Ovary (tissue), 7 donors: ENCODE measurements at regions not wholly inside any gene's neighbourhood (a gene's known extent, or its start where the extent isn't known, plus 50 kb on each side); places are given as distances from the start of the nearest gene placed in this dataset.

Source experiments
- DNase-seq, 5 donors: peaks; one replicate each; pipeline ENCODE4 v3.0.0-alpha.2; 2019 to 2020
- H3K27ac ChIP-seq, 2 donors: fragments of 200-600 bp; one replicate each; pipeline versions ENCODE4 v1.5.1 to v1.8.0; 2019 to 2022
- H3K27me3 ChIP-seq: fragments of 200-600 bp; one replicate; pipeline ENCODE4 v1.8.0; 2022
- H3K36me3 ChIP-seq: fragments of 200-600 bp; sonication (generic); one replicate; pipeline ENCODE4 v1.5.1; 2019
- H3K4me1 ChIP-seq: one replicate; pipeline ENCODE4 v1.8.1; 2013; ENCODE audit warnings: mild to moderate bottlenecking, moderate library complexity; ENCODE audit not compliant: insufficient read depth
- H3K4me3 ChIP-seq: fragments of 200-600 bp; sonication (generic); one replicate; pipeline ENCODE4 v1.5.1; 2017
- H3K9me3 ChIP-seq, 2 donors: fragments of 200-600 bp in 1 of 2; sonication (generic) in 1 of 2; one replicate each; pipeline versions ENCODE4 v1.5.1 to v1.8.1; 2013 to 2019; ENCODE audit warnings: mild to moderate bottlenecking in 1 of 2, moderate library complexity in 1 of 2
- CTCF ChIP-seq, 3 donors: fragments of 450-650 bp in 2 of 3; fragments of 200-600 bp in 1 of 3; IDR thresholded peaks; one replicate each; pipeline versions ENCODE4 v1.5.1 to v1.8.0; 2016 to 2022; ENCODE audit warnings: antibody characterized with exemption in 3 of 3, mild to moderate bottlenecking in 1 of 3
- EP300 ChIP-seq: sonication (generic); formaldehyde crosslinking; IDR thresholded peaks from one replicate; pipeline ENCODE4 v1.6.1; 2017; ENCODE audit warnings: antibody characterized with exemption
- POLR2A ChIP-seq: fragments of 450-650 bp; IDR thresholded peaks from one replicate; pipeline ENCODE4 v1.6.1; 2017; ENCODE audit warnings: antibody characterized with exemption, mild to moderate bottlenecking, moderate library complexity
- WGBS, 3 donors: extraction: QIAGEN DNeasy Blood & Tissue Kit in 1 of 3; methylation state at CpG; one replicate each; pipeline versions ENCODE4 v1.1.5 to v1.1.7; 2013 to 2017; 5-methylcytosine and 5-hydroxymethylcytosine counted together
- intact Hi-C, 4 donors: fragments of 100-400 bp; cut with DNase I; formaldehyde crosslinking; loops; one replicate each; pipeline versions ENCODE4 v1.11.0 to v1.15.1; 2022 to 2023
- donor health status: DM: no; HTN: no; CAD: no; lungs with moderate emphysema.
- donor health status: DM: no; HTN: no; CAD: no.
- donor health status: Bipolar disorder and iron deficiency.
- donor health status: DM: no; HTN: no; CAD: no.
- donor health status: DM: yes; HTN: yes; CAD: no.

- Histone ChIP-seq H3K9me3 (no peaks in the 10 kb centered on the region), H3K36me3 (no peaks in the 10 kb centered on the region), H3K4me1 (no peaks in the 10 kb centered on the region), H3K4me3 (no peak overlapping the region), H3K27me3 (no peaks in the 10 kb centered on the region), H3K27ac (no peak overlapping the region)
- intact Hi-C loops, result no loop called here
- DNase-seq, result no peak
- TF ChIP-seq POLR2A (no peak), CTCF (IDR thresholded peaks at IDR 0.05) (no peak), EP300 (no peak)
Observed at GRCh38 chr3:105085506-105085905, 281.2 kb upstream of the ALCAM start.

- TF ChIP-seq EP300 (no peak), POLR2A (no peak), CTCF (IDR thresholded peaks at IDR 0.05) (no peak)
- DNase-seq, result no peak
- Histone ChIP-seq H3K4me3 (no peak overlapping the region), H3K36me3 (no peaks in the 10 kb centered on the region), H3K9me3 (no peaks in the 10 kb centered on the region), H3K4me1 (no peaks in the 10 kb centered on the region), H3K27ac (no peak overlapping the region), H3K27me3 (no peaks in the 10 kb centered on the region)
- intact Hi-C loops, result no loop called here
- 64 to 65% (median 64%) methylated on average over 7 of the region's 7 CpGs for WGBS, 3 donors
Observed at GRCh38 chr3:105093371-105094252, 273.1 kb upstream of the ALCAM start.

- Histone ChIP-seq H3K4me3 (no peak overlapping the region), H3K9me3 (no peaks in the 10 kb centered on the region), H3K36me3 (no peaks in the 10 kb centered on the region), H3K27me3 (no peaks in the 10 kb centered on the region), H3K27ac (no peak overlapping the region), H3K4me1 (no peaks in the 10 kb centered on the region)
- intact Hi-C loops, result no loop called here
- no peak for TF ChIP-seq CTCF (IDR thresholded peaks at IDR 0.05)
- no peak for TF ChIP-seq POLR2A
- TF ChIP-seq EP300, result no peak
- DNase-seq, result no peak
- 60 to 70% (median 62%) methylated on average over 3 of the region's 3 CpGs for WGBS, 3 donors
Observed at GRCh38 chr3:105094588-105094987, 272.1 kb upstream of the ALCAM start.

GRCh38 chr3:105096071-105096470, 270.6 kb upstream of the ALCAM start:
- Histone ChIP-seq H3K27me3 (no peaks in the 10 kb centered on the region), H3K36me3 (no peaks in the 10 kb centered on the region), H3K27ac (no peak overlapping the region), H3K4me3 (no peak overlapping the region), H3K9me3 (no peaks in the 10 kb centered on the region), H3K4me1 (no peaks in the 10 kb centered on the region)
- no peak for DNase-seq
- intact Hi-C loops, result no loop called here
- TF ChIP-seq POLR2A (no peak), EP300 (no peak), CTCF (IDR thresholded peaks at IDR 0.05) (no peak)
- WGBS, 3 donors, result 91 to 97% (median 94%) methylated on average over 3 of the region's 3 CpGs
